ENCODE measurements at regions not wholly inside any gene's neighbourhood (a gene's known extent, or its start where the extent isn't known, plus 50 kb on each side); places are given as distances from the start of the nearest gene placed in this dataset.
"Not testable (repeated sequence)": the region's sequence is repeated elsewhere in the genome, so short reads cannot be mapped to it uniquely, and the experiment has no call there.

DNA sequence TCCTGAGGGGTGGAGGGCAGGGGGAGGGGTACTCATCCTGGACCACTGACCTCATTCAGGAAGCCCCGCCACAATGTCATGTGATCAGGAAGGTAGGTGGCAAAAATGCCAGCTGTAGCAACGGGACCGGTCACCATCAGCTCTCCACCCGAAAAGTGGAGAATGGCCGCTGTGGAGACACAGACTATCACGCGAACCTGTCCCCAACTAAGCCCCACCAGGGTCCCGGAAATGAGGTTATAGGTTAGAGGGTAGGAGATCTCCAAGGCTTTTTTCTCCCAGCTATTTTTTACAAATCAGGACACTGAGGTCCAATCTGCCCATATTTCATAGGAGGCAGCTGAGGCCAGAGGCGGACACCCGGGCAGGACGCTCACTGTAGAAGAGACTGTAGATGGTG lies 1966.9 kb downstream of the FOXD4L5 start:
- TF ChIP-seq, protein P1, sequence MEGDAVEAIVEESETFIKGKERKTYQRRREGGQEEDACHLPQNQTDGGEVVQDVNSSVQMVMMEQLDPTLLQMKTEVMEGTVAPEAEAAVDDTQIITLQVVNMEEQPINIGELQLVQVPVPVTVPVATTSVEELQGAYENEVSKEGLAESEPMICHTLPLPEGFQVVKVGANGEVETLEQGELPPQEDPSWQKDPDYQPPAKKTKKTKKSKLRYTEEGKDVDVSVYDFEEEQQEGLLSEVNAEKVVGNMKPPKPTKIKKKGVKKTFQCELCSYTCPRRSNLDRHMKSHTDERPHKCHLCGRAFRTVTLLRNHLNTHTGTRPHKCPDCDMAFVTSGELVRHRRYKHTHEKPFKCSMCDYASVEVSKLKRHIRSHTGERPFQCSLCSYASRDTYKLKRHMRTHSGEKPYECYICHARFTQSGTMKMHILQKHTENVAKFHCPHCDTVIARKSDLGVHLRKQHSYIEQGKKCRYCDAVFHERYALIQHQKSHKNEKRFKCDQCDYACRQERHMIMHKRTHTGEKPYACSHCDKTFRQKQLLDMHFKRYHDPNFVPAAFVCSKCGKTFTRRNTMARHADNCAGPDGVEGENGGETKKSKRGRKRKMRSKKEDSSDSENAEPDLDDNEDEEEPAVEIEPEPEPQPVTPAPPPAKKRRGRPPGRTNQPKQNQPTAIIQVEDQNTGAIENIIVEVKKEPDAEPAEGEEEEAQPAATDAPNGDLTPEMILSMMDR (IDR thresholded peaks at IDR 0.05): not testable (repeated sequence)
- TF ChIP-seq EZH2 (IDR thresholded peaks at IDR 0.05): not testable (repeated sequence)

All from neural progenitor cell (in vitro differentiated cells).